Left cardiac atrium (tissue), 4 donors: ENCODE measurements at regions not wholly inside any gene's neighbourhood (a gene's known extent, or its start where the extent isn't known, plus 50 kb on each side); places are given as distances from the start of the nearest gene placed in this dataset.
"Not testable (repeated sequence)": the region's sequence is repeated elsewhere in the genome, so short reads cannot be mapped to it uniquely, and the experiment has no call there.

Source experiments
- ATAC-seq, 2 donors: fragments of 200-7000 bp; cut with Tn5 transposase; one replicate each; pipeline ENCODE4 v1.9.1; 2020; ENCODE audit warnings: mild to moderate bottlenecking in 2 of 2, moderate library complexity in 2 of 2
- DNase-seq: peaks from one replicate; pipeline ENCODE4 v3.0.0-alpha.2; 2020
- intact Hi-C, 2 donors: fragments of 100-400 bp; cut with DNase I; formaldehyde crosslinking; loops; one replicate each; pipeline versions ENCODE4 v1.14.1 to v1.15.1; 2022 to 2023
- donor health status: DM: no; HTN: yes; CAD: no.
- donor health status: DM: no; HTN: yes; CAD: no; lungs with severe emphysema.
- donor health status: DM: yes; HTN: yes; CAD: no.
- donor health status: Dilated cardiomyopathy.

- ATAC-seq (peak in 1 of 2 donors; percentile 50), DNase-seq (no peak)
- intact Hi-C loops, result no loop called here
Measured at GRCh38 chr18:71443706-71444480, 1100.2 kb downstream of the CBLN2 start.

DNA sequence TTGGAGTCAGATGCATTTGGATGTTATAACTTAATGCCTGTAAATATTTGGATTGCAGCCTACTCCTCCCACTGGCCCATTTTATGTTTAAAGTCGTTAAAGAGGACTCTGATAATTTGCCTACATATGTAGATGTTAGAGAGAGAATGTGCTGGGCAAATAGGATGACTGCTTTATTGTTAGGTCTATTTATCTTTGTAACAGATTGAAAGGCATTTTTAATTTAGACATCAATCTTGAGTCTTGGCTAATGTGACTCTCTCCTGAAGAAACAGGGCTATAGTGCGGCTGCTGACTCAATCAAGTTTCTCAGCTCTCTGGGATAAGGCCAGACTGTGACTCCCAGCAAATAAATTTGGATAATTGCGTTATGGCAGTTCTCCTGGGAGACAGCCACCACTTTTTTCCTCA is 1101.4 kb downstream of the CBLN2 start:
- ATAC-seq (peak in 1 of 2 donors; percentile 36), DNase-seq (no peak)
- intact Hi-C loops, result no loop called here

- DNase-seq (no peak), ATAC-seq (no peak)
- intact Hi-C loops, result no loop called here
Measured at GRCh38 chr18:71441156-71441555, 1103.0 kb downstream of the CBLN2 start.

- ATAC-seq, result no peak
- intact Hi-C loops, result no loop called here
- DNase-seq, result no peak
Measured at GRCh38 chr18:71437511-71437910, 1106.6 kb downstream of the CBLN2 start.

- no peak for DNase-seq
- intact Hi-C loops, result no loop called here
- ATAC-seq, result no peak
Measured at GRCh38 chr18:71433373-71433772, 1110.8 kb downstream of the CBLN2 start.

GRCh38 chr18:71431689-71432088 is 1112.5 kb downstream of the CBLN2 start:
- intact Hi-C loops, result no loop called here
- no peak for DNase-seq
- no peak for ATAC-seq

- no peak for DNase-seq
- intact Hi-C loops, result no loop called here
- ATAC-seq, result no peak
Measured at GRCh38 chr18:71431171-71431570, 1113.0 kb downstream of the CBLN2 start.

GRCh38 chr18:71426441-71426840 is 1117.7 kb downstream of the CBLN2 start:
- intact Hi-C loops, result no loop called here
- ATAC-seq, result no peak
- DNase-seq, result no peak

- intact Hi-C loops, result no loop called here
- ATAC-seq (no peak), DNase-seq (no peak)
Measured at GRCh38 chr18:71405169-71405809, 1116.4 kb downstream of the SOCS6 start.

DNA sequence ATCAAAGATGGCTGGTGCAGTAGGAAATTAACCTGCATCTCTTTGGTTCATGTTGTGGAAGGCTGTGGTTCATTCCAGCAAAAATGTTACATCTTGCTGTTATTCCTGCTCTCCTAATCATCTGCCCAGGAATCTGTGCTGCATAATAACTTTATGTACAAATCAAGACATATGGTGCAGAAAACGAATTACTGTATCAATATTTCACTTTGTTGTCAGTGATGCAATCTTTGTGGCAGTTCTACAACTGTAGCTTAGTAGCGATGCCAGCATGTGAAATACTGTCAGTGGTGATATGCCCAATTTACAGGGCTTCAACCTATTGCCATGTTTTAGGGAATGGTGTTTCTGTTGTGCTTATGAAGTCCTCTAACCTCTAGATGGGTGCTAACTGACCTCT is 1114.7 kb downstream of the SOCS6 start:
- ATAC-seq (no peak), DNase-seq (no peak)
- intact Hi-C loops, result no loop called here

DNA sequence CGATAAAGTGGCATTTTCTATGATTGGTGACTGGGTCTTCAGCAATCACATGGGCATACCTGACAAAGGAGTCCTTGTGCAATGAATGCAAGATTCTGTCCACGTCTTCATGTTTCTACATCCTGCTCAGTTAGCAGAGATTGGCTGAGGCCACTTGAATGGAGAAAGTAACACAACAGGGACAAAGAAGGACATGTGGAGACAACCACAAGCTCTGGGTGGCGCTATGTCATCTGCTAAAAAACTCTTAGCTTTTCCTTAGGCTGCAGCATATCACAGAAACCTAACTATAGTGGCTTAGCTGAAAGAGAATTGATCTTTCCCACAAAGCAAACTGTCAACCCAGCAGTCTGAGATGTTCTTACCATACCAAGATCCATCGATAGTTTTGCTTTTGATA is 1109.7 kb downstream of the SOCS6 start:
- intact Hi-C loops, result no loop called here
- no peak for DNase-seq
- no peak for ATAC-seq

GRCh38 chr18:71388148-71388547 is 1099.3 kb downstream of the SOCS6 start:
- no peak for DNase-seq
- ATAC-seq, result no peak
- intact Hi-C loops, result no loop called here

DNA sequence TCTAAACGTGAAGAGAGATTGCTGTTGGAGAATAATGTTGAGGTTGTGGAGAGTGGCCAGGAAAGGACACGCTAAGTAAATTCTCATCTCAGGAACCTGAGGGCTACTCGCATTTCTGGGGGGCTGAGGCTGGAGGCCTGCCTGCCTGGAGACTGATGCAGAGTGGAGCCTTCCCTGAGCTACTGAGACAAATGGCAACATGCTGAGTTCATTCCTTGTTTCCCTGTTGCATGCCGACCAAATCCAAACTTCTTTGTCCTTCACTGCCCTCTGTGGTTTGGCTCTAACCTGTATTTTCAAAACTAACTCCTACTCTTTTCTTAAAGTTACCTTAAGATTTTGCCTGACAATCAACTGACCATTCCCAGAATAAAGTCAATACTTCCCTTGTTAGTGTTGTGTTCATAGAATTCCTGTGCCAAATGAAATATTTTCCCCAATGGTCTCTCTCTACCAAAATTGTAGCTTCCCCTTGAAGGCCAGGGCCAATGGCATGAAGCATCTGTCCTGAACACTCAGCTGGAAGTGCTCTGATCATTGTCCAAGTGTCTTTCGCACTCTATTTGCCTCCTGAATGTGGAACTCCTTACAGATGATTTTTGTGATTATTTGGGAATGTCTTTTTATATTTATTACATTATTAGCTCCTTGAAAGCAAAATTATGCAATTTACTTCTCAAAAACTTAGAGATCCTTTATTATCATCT is 1085.6 kb downstream of the SOCS6 start:
- DNase-seq (no peak), ATAC-seq (no peak)
- intact Hi-C loops, result no loop called here

- DNase-seq (no peak), ATAC-seq (no peak)
- intact Hi-C loops, result no loop called here
Measured at GRCh38 chr18:71371951-71372605, 1083.2 kb downstream of the SOCS6 start.

GRCh38 chr18:71370671-71371445 is 1082.0 kb downstream of the SOCS6 start:
- intact Hi-C loops, result no loop called here
- no peak for DNase-seq
- ATAC-seq, result no peak

DNA sequence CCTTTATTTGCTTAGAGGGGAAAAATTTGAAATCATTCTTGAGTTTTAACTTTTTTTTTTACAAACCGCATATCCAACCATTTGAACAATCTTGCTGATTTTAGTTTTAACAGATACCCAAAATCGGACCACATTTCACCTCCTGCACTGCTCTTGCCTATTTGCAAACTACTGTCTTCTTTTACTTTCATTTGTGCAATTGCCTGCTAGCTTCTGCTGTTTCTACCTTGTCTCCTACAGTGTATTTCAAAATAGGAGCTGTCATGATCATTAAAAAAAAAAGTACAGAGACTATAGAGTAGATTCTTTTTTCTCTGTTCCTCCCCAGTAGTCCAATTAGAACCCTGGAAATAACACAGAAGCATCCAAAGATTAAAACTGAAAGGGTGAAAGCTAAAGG is 1081.2 kb downstream of the SOCS6 start:
- no peak for DNase-seq
- intact Hi-C loops, result no loop called here

GRCh38 chr18:71362140-71362539 is 1073.3 kb downstream of the SOCS6 start:
- DNase-seq (no peak), ATAC-seq (no peak)
- intact Hi-C loops, result no loop called here

More for the DNA sequence above, 1081.2 kb downstream of the SOCS6 start:
- no peak for ATAC-seq

- intact Hi-C loops, ATAC-seq, DNase-seq: not testable (repeated sequence)
Measured at GRCh38 chr18:71355599-71355998, 1066.8 kb downstream of the SOCS6 start.

GRCh38 chr18:71352618-71353017 is 1063.8 kb downstream of the SOCS6 start:
- DNase-seq, result no peak
- ATAC-seq, result no peak
- intact Hi-C loops, result no loop called here
